GM19438 (cell line): ENCODE measurements at regions not wholly inside any gene's neighbourhood (a gene's known extent, or its start where the extent isn't known, plus 50 kb on each side); places are given as distances from the start of the nearest gene placed in this dataset.
"Not testable (repeated sequence)": the region's sequence is repeated elsewhere in the genome, so short reads cannot be mapped to it uniquely, and the experiment has no call there.

Source experiments
- ATAC-seq: cut with Tn5 transposase; IDR thresholded peaks from one replicate; pipeline ENCODE4 v1.9.1; 2021; ENCODE audit warnings: low read depth; ENCODE audit not compliant: unreplicated experiment

- not testable (repeated sequence) for ATAC-seq
Measured at GRCh38 chr12:131286301-131286700, 332.6 kb downstream of the ADGRD1 start.

GRCh38 chr12:131287015-131287937, 333.6 kb downstream of the ADGRD1 start:
- no peak for ATAC-seq

DNA sequence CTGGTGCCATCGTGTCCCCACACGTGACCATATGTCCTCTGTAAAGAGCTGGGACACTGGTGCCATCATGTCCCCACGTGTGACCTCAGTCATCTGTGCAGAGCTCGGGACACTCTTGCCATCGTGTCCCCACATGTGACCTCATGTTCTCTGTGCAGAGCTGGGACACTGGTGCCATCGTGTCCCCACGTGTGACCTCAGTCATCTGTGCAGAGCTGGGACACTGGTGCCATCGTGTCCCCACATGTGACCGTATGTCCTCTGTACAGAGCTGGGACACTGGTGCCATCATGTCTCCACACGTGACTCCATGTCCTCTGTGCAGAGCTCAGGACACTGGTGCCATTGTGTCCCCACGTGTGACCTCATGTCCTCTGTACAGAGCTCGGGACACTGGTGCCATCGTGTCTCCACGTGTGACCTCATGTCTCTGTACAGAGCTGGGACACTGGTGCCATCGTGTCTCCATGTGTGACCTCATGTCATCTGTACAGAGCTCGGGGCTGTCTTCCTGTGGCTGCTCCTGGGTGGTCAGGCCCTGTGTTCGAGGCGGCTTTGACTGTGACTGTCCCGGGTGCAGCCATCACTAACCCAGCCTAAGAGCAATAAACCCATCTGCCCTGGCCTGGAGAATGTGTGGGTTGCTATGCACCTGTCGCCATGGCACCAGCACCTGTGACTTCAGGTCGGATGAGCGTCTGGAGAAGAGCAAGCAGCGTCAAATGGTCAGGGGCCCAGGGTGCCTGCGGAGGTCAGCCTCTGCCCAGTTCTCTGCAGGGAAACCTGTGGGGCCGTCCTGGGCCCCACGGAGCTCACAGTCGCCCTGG, 334.4 kb downstream of the ADGRD1 start:
- ATAC-seq = no peak

DNA sequence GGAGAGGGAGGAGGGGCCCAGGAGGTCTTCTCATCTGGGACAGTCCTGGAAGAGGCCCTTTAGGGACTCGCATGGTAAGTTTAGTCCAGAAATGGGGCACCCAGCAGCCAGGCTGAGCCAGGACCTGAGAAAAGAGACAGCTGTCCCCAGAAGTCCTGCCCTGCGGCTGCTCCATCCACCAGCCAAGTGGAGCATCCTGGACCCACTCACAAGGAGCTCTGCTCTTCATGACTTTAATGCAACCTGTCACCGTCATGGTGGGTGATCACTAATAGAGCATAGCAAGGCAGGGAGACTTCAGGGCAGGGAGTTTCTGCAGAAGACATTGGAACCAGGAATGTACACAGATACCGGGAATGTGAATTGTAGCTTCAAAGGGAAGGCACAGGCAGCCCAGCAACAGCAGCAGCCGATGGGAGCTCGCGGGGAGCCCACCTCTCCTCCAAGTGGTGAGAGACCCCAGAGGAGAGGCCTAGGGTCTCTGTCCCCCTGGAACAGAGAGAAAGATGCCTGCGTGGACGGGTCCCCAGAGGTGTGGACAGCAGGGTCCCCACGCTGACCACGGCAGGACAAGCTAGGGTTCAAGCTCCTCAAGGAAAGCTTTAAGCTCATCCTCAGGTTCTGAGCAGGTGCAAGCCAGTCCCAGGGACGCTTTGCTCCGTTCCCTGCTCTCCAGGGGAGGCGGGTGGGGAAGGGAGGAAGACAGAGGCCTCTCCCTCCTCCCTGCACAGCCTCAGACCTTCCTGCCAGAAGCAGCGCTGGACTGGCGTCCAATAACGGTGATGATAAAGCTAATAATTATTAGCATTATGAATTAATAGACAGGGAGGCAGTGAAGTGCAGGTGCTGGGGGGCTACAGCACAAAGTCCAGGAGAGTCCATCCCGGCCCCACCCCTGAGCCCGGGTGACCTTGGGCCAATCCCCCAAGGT, 335.3 kb downstream of the ADGRD1 start:
- not testable (repeated sequence) for ATAC-seq

- ATAC-seq = not testable (repeated sequence)
Measured at GRCh38 chr12:131289807-131290206, 336.1 kb downstream of the ADGRD1 start.

- no peak for ATAC-seq
Measured at GRCh38 chr12:131290255-131290959, 336.7 kb downstream of the ADGRD1 start.

GRCh38 chr12:131293071-131294015, 339.6 kb downstream of the ADGRD1 start:
- ATAC-seq = not testable (repeated sequence)

DNA sequence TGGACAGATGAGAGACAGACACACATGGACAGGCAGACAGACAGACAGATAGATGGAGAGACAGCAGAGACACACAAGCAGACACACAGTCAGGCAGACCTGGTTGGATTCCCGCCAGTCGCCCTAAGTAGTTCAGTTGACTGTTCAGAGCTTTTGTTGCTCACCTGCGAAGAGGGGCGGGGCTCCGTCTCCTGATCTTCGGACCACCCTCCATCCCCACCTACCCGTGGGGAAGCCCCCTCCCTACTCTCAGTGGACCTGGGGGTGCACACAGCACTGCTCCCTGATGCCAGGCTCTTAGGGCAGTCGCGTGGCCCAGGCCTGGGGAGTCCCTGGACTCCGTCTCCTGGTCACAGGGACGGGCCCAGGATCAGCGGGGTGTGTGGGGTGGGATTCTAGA, 341.0 kb downstream of the ADGRD1 start:
- not testable (repeated sequence) for ATAC-seq

GRCh38 chr12:131295117-131295516, 341.4 kb downstream of the ADGRD1 start:
- ATAC-seq = not testable (repeated sequence)

DNA sequence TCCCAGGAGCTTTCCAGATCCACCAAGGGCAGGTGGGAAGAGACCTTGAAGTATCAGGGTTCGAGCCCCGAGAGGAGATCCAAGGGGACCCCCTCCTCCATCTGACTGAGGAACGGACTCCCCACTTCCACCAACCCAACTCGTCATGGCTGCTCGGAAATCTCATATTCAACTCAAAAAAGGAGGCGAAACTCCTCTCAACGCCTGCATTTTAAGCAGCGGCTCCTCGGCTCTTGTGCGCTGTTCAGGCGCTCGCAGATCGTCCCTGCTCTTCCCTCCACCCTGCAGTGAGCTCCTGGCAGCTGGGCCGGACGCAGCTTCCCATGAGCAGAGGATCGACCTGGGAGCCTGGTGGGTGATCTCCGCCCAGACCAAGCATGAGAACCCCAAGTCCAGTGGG, 341.9 kb downstream of the ADGRD1 start:
- not testable (repeated sequence) for ATAC-seq

GRCh38 chr12:131296136-131296535, 342.4 kb downstream of the ADGRD1 start:
- ATAC-seq = not testable (repeated sequence)

- not testable (repeated sequence) for ATAC-seq
Measured at GRCh38 chr12:131296651-131297050, 342.9 kb downstream of the ADGRD1 start.

DNA sequence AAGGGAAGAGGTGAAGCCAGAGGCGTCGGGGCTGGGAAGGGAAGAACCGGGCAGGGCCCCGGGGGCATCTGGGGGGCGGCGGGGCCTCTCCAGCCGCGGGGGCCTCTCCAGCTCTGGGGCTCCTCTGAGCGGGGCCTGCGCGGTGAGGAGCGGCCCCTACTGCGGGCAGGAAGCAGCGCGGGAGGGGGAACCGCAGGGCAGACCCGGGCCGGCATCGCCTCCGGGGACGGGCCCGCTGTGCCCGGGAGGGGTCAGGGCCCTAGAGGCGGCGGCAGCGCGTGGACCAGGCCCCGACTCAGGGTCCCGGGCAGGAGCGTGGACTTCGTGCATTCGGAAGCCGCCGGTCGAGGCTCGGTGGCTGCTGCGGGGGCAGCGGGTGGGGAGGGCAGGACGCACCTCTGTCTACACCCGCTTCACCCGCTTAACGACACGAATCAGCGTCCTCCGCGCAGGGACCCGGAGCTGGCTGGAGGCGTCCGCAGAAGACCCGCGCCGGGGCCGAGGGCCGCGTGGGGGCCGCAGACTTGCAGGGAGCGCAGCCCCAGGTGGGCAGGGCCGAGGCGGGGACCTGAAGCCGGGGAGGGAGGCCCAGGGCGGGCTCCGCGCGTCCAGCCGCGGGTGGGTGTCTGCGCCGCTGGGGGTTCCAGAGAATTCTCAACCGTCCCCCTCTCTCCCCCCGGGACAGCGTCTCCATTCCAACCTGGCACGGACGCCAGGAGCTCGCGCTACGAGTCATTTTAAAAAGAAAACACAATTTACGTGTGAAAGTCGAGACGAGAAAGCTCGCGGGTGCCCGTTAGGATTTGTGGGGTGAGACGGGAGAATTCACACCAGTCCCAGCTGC, 345.0 kb downstream of the ADGRD1 start:
- not testable (repeated sequence) for ATAC-seq

GRCh38 chr12:131299370-131299701, 345.6 kb downstream of the ADGRD1 start:
- not testable (repeated sequence) for ATAC-seq

- ATAC-seq = not testable (repeated sequence)
Measured at GRCh38 chr12:131303576-131303975, 349.9 kb downstream of the ADGRD1 start.

DNA sequence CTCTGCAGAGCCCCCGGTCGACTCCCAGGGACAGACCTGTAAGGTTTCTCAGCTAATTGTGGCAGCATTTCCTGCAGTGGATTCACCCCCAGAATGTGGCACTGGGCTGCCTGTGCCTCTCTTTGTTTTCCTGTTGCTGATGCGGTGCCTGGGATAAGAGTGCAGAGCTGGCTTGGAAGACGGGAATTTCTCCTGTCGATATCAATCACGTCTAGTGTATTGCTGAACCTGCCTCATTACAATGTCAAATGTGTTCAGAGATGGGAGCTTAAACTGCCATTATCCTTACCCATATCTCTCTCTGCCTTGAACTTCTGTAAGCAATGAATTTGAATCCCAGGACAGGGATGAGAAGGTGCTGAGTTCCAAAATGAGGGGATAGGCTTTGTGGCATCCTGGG, 350.9 kb downstream of the ADGRD1 start:
- ATAC-seq = not testable (repeated sequence)

GRCh38 chr12:131309700-131310099, 356.0 kb downstream of the ADGRD1 start:
- no peak for ATAC-seq
